ENCODE measurements at regions not wholly inside any gene's neighbourhood (a gene's known extent, or its start where the extent isn't known, plus 50 kb on each side); places are given as distances from the start of the nearest gene placed in this dataset.

GRCh38 chr12:20096430-20096829 lies 271.9 kb upstream of the PDE3A start:
- H3K4me1 Mint-ChIP-seq (ENCODE audit: low read depth), result no peaks in the 10 kb centered on the region
- no peak for DNase-seq

GRCh38 chr12:20097626-20098025 lies 270.7 kb upstream of the PDE3A start:
- H3K36me3 Mint-ChIP-seq (ENCODE audit: low read depth), result no peaks in the 10 kb centered on the region
- no peak for TF ChIP-seq CTCF (IDR thresholded peaks at IDR 0.05)
- H3K4me3 Mint-ChIP-seq, result no peak overlapping the region
- peaks cover 1% of the 10 kb centered on the region; the same call in 1 of the 2 replicates for H3K27me3 Mint-ChIP-seq (ENCODE audit: insufficient read depth)
- H3K4me1 Mint-ChIP-seq (ENCODE audit: low read depth), result no peaks in the 10 kb centered on the region
- no peak overlapping the region for H3K27ac Mint-ChIP-seq
- H3K9me3 Mint-ChIP-seq, result peaks cover 46% of the 10 kb centered on the region
- no peak for DNase-seq

More at GRCh38 chr12:20096430-20096829, 271.9 kb upstream of the PDE3A start:
- H3K36me3 Mint-ChIP-seq (ENCODE audit: low read depth), result no peaks in the 10 kb centered on the region
- TF ChIP-seq CTCF (IDR thresholded peaks at IDR 0.05), result no peak
- H3K27ac Mint-ChIP-seq, result no peak overlapping the region
- H3K9me3 Mint-ChIP-seq, result peaks cover 40% of the 10 kb centered on the region
- H3K4me3 Mint-ChIP-seq, result no peak overlapping the region
- peaks cover 1% of the 10 kb centered on the region; the same call in 1 of the 2 replicates for H3K27me3 Mint-ChIP-seq (ENCODE audit: insufficient read depth)

- Mint-ChIP-seq H3K4me1 (ENCODE audit: low read depth) (no peaks in the 10 kb centered on the region), H3K27ac (no peak overlapping the region), H3K36me3 (ENCODE audit: low read depth) (no peaks in the 10 kb centered on the region), H3K27me3 (ENCODE audit: insufficient read depth) (peaks cover 1% of the 10 kb centered on the region; the same call in 1 of the 2 replicates), H3K9me3 (peaks cover 45% of the 10 kb centered on the region), H3K4me3 (no peak overlapping the region)
- no peak for DNase-seq
- no peak for TF ChIP-seq CTCF (IDR thresholded peaks at IDR 0.05)
These were observed 268.7 kb upstream of the PDE3A start for GRCh38 chr12:20099395-20100183.

- Mint-ChIP-seq H3K9me3 (peaks cover 36% of the 10 kb centered on the region), H3K4me3 (no peak overlapping the region)
These were observed 267.3 kb upstream of the PDE3A start for GRCh38 chr12:20101046-20101445.

GRCh38 chr12:20105943-20106342 lies 262.4 kb upstream of the PDE3A start:
- TF ChIP-seq CTCF (IDR thresholded peaks at IDR 0.05), result no peak
- Mint-ChIP-seq H3K4me1 (ENCODE audit: low read depth) (no peaks in the 10 kb centered on the region), H3K36me3 (ENCODE audit: low read depth) (no peaks in the 10 kb centered on the region), H3K9me3 (peaks cover 37% of the 10 kb centered on the region), H3K27ac (no peak overlapping the region), H3K4me3 (no peak overlapping the region), H3K27me3 (ENCODE audit: insufficient read depth) (no peaks in the 10 kb centered on the region)
- no peak for DNase-seq

More at GRCh38 chr12:20101046-20101445, 267.3 kb upstream of the PDE3A start:
- H3K4me1 Mint-ChIP-seq (ENCODE audit: low read depth), result no peaks in the 10 kb centered on the region
- no peak overlapping the region for H3K27ac Mint-ChIP-seq
- no peak for TF ChIP-seq CTCF (IDR thresholded peaks at IDR 0.05)
- H3K27me3 Mint-ChIP-seq (ENCODE audit: insufficient read depth), result peaks cover 1% of the 10 kb centered on the region; the same call in 1 of the 2 replicates
- H3K36me3 Mint-ChIP-seq (ENCODE audit: low read depth), result no peaks in the 10 kb centered on the region
- DNase-seq, result no peak
